ENCODE measurements at regions not wholly inside any gene's neighbourhood (a gene's known extent, or its start where the extent isn't known, plus 50 kb on each side); places are given as distances from the start of the nearest gene placed in this dataset.

DNA sequence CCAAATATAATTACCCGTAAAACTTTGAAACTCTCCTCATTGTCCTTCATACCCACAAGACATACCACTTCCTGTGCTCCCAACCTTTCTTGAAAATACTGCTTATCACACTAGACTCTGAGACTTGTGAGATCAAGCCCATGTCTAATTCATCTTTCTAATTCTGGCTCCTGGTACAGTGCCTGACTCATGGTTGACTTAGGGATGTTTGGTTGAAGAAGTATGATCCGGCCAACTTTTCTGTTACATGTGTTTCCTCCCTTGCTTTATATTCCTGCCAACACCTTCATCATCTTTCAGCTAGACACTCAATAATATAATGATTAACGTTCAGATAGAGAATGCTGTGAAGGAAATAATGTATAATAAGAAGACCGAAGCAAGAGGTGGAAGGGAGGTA lies 58.2 kb downstream of the MEX3B start:
- no peak for DNase-seq

GRCh38 chr15:81983497-81983896 lies 62.3 kb downstream of the MEX3B start:
- DNase-seq = no peak

DNA sequence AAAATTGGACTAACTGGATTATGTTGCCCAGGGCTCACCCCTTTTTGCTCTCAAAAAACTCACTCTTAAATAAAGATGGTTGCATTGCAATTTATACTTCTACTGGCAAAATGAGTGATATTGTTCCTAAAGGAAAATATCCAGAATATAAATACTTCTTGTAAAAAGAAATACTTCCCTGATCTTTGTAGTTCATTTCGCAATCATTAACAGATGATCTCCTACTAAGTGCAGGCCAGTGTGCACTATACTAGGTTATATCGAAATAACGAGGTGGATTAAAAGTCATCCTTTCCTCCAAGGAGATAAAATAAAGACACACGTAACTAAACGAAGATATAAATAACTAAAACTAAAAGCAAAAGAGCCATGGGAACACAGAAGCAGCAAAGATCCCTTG lies 63.0 kb downstream of the MEX3B start:
- DNase-seq = no peak

GRCh38 chr15:81981908-81982307 lies 63.9 kb downstream of the MEX3B start:
- DNase-seq = no peak

GRCh38 chr15:81977464-81977863 lies 68.4 kb downstream of the MEX3B start:
- DNase-seq = no peak

- no peak for DNase-seq
These were observed 77.1 kb downstream of the MEX3B start for GRCh38 chr15:81968691-81969090.

DNA sequence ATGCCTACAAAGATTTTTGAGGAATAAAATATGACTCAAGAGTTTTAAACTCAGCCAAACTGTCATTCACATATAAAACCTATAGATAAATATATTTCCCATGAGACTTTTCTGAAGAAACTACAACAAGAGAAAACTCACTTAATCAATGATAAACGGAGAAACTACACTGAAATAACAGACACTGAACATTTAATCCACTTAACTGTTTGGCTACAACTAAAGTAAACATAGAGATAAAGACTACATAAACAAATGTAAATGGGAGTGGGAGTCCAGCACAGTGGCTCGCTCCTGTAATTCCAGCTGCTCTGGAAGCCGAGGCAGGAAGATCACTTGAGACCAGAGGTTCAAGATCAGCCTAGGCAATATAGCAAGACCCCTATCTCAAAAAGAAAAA lies 79.2 kb downstream of the MEX3B start:
- DNase-seq = no peak

DNA sequence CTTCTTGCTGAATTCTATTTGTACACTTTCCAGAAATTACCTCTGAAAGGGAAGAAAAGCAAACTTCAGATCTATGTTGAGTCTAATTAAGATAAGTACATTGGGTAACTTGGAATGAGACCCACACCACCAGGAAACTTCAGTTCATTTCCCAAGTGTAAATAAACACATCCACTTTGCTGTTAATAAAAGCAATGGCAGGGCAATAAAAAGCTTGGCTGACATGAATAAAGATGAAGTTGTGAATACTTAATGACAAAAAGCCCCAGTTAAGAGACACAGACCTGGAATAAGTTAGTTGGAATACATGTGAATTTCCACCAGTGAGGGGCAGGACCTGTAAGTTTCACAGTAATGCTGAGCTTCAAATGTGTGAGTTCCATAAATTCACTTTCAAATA lies 83.3 kb downstream of the MEX3B start:
- DNase-seq = no peak

DNA sequence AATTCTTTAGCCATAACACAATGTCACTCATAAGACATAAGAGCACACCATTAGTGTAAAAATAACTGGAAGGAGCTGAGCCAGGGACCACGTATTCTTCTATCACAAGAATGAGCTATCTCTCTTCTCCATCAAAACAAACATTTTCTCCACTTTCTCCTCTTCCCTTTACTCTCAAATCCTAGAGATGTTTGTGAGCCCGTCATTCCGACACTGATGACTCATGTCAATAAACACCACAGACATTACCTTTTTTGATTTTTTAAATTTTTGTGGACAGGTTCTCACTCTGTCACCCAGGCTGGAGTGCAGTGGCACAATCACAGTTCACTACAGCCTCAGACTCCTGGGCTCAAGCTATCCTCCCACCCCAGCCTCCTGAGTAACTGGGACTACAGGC lies 86.6 kb downstream of the MEX3B start:
- no peak for DNase-seq

GRCh38 chr15:81957698-81958097 lies 88.1 kb downstream of the MEX3B start:
- DNase-seq = no peak

- DNase-seq = no peak
These were observed 90.3 kb downstream of the MEX3B start for GRCh38 chr15:81955382-81956062.

- no peak for DNase-seq
These were observed 91.5 kb downstream of the MEX3B start for GRCh38 chr15:81954158-81954783.

- DNase-seq = no peak
These were observed 94.9 kb downstream of the MEX3B start for GRCh38 chr15:81950841-81951414.

- DNase-seq = no peak
These were observed 97.1 kb downstream of the MEX3B start for GRCh38 chr15:81948751-81949150.

GRCh38 chr15:81948222-81948621 lies 97.6 kb downstream of the MEX3B start:
- no peak for DNase-seq

- no peak for DNase-seq
These were observed 98.3 kb downstream of the MEX3B start for GRCh38 chr15:81947548-81947947.

DNA sequence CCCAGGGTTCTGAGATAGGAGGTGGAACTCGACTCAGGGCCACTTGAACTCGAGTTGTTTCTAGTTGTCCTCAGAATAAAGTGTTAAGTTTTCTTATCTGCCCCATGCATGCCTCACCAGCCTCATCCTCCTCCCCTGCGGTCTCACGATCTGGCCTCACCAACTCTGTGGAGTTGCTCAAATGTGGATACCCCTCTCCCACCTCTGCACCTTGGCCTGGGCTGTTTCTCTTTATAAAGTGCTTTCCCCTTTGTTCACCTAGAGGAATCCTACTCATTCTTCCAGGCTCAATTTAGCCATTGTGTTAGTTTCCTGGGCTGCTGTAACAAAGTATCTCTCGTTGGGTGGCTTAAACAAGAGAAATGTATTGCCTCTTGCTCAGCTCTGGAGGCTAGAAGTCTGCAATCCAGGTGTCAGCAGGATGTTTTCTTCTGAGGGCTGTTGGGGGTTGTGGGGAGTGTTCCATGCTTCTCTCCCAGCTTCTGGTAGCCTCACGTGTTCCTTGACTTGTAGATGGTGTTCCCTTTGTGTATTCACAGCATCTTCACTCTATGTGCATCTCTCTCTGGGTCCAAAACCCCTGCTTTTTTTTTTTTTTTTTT lies 100.7 kb downstream of the MEX3B start:
- DNase-seq = no peak

- DNase-seq = no peak
These were observed 103.1 kb downstream of the MEX3B start for GRCh38 chr15:81942655-81943195.

- DNase-seq = no peak
These were observed 103.7 kb downstream of the MEX3B start for GRCh38 chr15:81942157-81942556.

- DNase-seq = no peak
These were observed 104.3 kb downstream of the MEX3B start for GRCh38 chr15:81941479-81941878.

GRCh38 chr15:81940467-81941451 lies 105.1 kb downstream of the MEX3B start:
- DNase-seq = no peak

Measured in C1 segment of cervical spinal cord (tissue), 14 donors.